GM12873 (cell line): ENCODE measurements at regions not wholly inside any gene's neighbourhood (a gene's known extent, or its start where the extent isn't known, plus 50 kb on each side); places are given as distances from the start of the nearest gene placed in this dataset.

ENCODE experiments used
- CTCF ChIP-seq: IDR thresholded peaks from 2 replicates; pipeline ENCODE4 v1.5.1; 2012; ENCODE audit warnings: low read depth, mild to moderate bottlenecking, moderate library complexity, low read length, control low read depth; ENCODE audit not compliant: insufficient read depth; ENCODE audit errors: missing control alignments

GRCh38 chr7:1331561-1332467 lies 99.1 kb downstream of the UNCX start:
- TF ChIP-seq CTCF = no peak

GRCh38 chr7:1336509-1336908 lies 103.8 kb downstream of the UNCX start:
- no peak for TF ChIP-seq CTCF

GRCh38 chr7:1339611-1340010 lies 106.9 kb downstream of the UNCX start:
- TF ChIP-seq CTCF = no peak

GRCh38 chr7:1340031-1340430 lies 107.4 kb downstream of the UNCX start:
- no peak for TF ChIP-seq CTCF

- TF ChIP-seq CTCF = no peak
Measured at GRCh38 chr7:1340461-1341360, 108.0 kb downstream of the UNCX start.

- no peak for TF ChIP-seq CTCF
Measured at GRCh38 chr7:1341361-1342089, 108.9 kb downstream of the UNCX start.
